ENCODE measurements at regions not wholly inside any gene's neighbourhood (a gene's known extent, or its start where the extent isn't known, plus 50 kb on each side); places are given as distances from the start of the nearest gene placed in this dataset.

DNA sequence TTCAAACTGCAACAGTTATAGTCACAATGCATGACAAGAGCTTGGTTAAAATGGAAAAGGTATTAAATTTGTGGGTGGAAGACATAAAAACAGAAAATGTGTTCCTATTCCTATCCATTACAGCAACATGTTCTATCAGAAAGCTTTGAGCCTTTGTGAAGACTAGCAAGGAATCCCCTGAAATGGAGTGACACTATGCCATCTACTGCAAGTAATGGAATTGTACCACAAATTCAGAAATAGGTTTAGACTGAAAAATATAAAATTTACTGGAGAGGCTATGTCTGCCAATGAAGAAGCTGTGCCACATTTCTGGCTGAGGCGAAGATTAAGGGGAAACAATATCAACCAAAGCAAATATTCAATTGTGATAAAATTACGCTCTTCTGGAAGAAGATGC is 247.9 kb downstream of the ADAM29 start:
- Histone ChIP-seq H3K4me3 (no peak overlapping the region), H3K4me2 (no peak overlapping the region), H3K36me3 (ENCODE audit: insufficient read depth) (no peaks in the 10 kb centered on the region), H3K27ac (ENCODE audit: low read depth) (no peak overlapping the region), H3K9me2 (ENCODE audit: insufficient read depth) (no peaks in the 10 kb centered on the region), H2AFZ (no peak overlapping the region), H4K20me1 (replicated peaks; ENCODE audit: insufficient read depth) (no peaks in the 10 kb centered on the region), H3F3A (replicated peaks; ENCODE audit: low read depth) (no peaks in the 10 kb centered on the region), H3K79me2 (replicated peaks; ENCODE audit: insufficient read depth) (no peaks in the 10 kb centered on the region), H3K27me3 (ENCODE audit: insufficient read depth) (no peaks in the 10 kb centered on the region), H3K4me1 (ENCODE audit: insufficient read depth) (0 out of 2 replicates have a peak, but pooled peaks cover 6% of the 10 kb centered on the region)
- no peak for ATAC-seq
- no peak for DNase-seq (ENCODE audit: low spot score)
- Mint-ChIP-seq H3K9me3 (no peaks in the 10 kb centered on the region), H3K27me3 (ENCODE audit: insufficient read depth, low read depth, poor library complexity) (no peaks in the 10 kb centered on the region), H3K4me3 (no peak overlapping the region), H3K27ac (no peak overlapping the region), H3K4me1 (no peaks in the 10 kb centered on the region), H3K36me3 (ENCODE audit: low read depth) (no peaks in the 10 kb centered on the region)
- TF ChIP-seq CREB1 (CRISPR knock-in tag; IDR thresholded peaks at IDR 0.05; ENCODE audit: low read depth) (no peak), ETS1 (IDR thresholded peaks at IDR 0.05) (no peak), EZH2 (IDR thresholded peaks at IDR 0.05; ENCODE audit: low read depth, unreplicated experiment) (no peak), STAT1 (IDR thresholded peaks at IDR 0.05; ENCODE audit: unreplicated experiment) (no peak), JUNB (IDR thresholded peaks at IDR 0.05; ENCODE audit: unreplicated experiment) (no peak)

GRCh38 chr4:175176710-175177109 is 258.6 kb downstream of the ADAM29 start:
- H3K4me1 Mint-ChIP-seq, result no peaks in the 10 kb centered on the region
- no peak for TF ChIP-seq POLR2AphosphoS5 (IDR thresholded peaks at IDR 0.05; ENCODE audit: low read depth)
- no peak for TF ChIP-seq EZH2phosphoT487 (IDR thresholded peaks at IDR 0.05; ENCODE audit: unreplicated experiment)
- TF ChIP-seq ZNF114 (CRISPR knock-in tag; IDR thresholded peaks at IDR 0.05), result no peak
- TF ChIP-seq ZNF331 (CRISPR knock-in tag; IDR thresholded peaks at IDR 0.05; ENCODE audit: low read depth), result no peak
- no peak for TF ChIP-seq STAT1 (IDR thresholded peaks at IDR 0.05; ENCODE audit: unreplicated experiment)
- TF ChIP-seq JUNB (IDR thresholded peaks at IDR 0.05; ENCODE audit: unreplicated experiment), result no peak
- TF ChIP-seq EZH2 (IDR thresholded peaks at IDR 0.05; ENCODE audit: low read depth, unreplicated experiment), result no peak
- no peak for TF ChIP-seq CREB1 (CRISPR knock-in tag; IDR thresholded peaks at IDR 0.05; ENCODE audit: low read depth)
- Histone ChIP-seq H3K27ac (ENCODE audit: low read depth) (no peak overlapping the region), H3K36me3 (ENCODE audit: insufficient read depth) (no peaks in the 10 kb centered on the region), H3K4me1 (ENCODE audit: insufficient read depth) (no peaks in the 10 kb centered on the region), H2AFZ (no peak overlapping the region), H3K9me2 (ENCODE audit: insufficient read depth) (no peaks in the 10 kb centered on the region), H3F3A (replicated peaks; ENCODE audit: low read depth) (no peaks in the 10 kb centered on the region), H3K4me3 (no peak overlapping the region), H3K79me2 (replicated peaks; ENCODE audit: insufficient read depth) (no peaks in the 10 kb centered on the region), H4K20me1 (replicated peaks; ENCODE audit: insufficient read depth) (no peaks in the 10 kb centered on the region), H3K4me2 (no peak overlapping the region), H3K27me3 (ENCODE audit: insufficient read depth) (no peaks in the 10 kb centered on the region)
- no peak for ATAC-seq
- DNase-seq (ENCODE audit: low spot score), result no peak
- H3K4me3 Mint-ChIP-seq, result no peak overlapping the region
- no peak overlapping the region for H3K27ac Mint-ChIP-seq
- no peaks in the 10 kb centered on the region for H3K36me3 Mint-ChIP-seq (ENCODE audit: low read depth)
- H3K9me3 Mint-ChIP-seq, result no peaks in the 10 kb centered on the region; the same call in 2 of the 3 replicates
- H3K27me3 Mint-ChIP-seq (ENCODE audit: insufficient read depth, low read depth, poor library complexity), result no peaks in the 10 kb centered on the region

DNA sequence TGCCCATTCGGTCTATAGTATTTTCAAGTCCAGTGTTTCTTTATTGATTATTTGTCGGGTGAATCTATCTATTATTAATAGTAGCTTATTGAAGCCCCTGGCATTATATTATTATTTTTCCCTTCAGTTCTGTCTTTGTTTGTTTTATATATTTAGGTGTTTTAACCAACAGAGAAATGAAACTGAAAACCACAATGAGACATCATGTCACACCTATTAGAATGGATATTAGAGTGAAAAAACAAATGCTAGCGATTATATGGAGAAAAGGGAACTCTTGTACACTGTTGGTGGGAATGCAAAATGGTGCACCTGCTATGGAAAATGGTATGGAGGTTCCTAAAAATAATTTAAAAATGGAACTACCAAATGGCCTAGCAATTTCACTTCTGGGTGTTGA is 272.5 kb downstream of the ADAM29 start:
- Mint-ChIP-seq H3K36me3 (ENCODE audit: low read depth) (no peaks in the 10 kb centered on the region), H3K4me3 (no peak overlapping the region), H3K27ac (no peak overlapping the region), H3K4me1 (no peaks in the 10 kb centered on the region), H3K27me3 (ENCODE audit: insufficient read depth, low read depth, poor library complexity) (no peaks in the 10 kb centered on the region), H3K9me3 (no peaks in the 10 kb centered on the region)
- Histone ChIP-seq H3K4me3 (no peak overlapping the region), H3K27me3 (ENCODE audit: insufficient read depth) (no peaks in the 10 kb centered on the region), H4K20me1 (replicated peaks; ENCODE audit: insufficient read depth) (no peaks in the 10 kb centered on the region), H3K79me2 (replicated peaks; ENCODE audit: insufficient read depth) (no peaks in the 10 kb centered on the region), H3K4me1 (ENCODE audit: insufficient read depth) (no peaks in the 10 kb centered on the region), H3K9me2 (ENCODE audit: insufficient read depth) (peaks cover 2% of the 10 kb centered on the region; the same call in 1 of the 2 replicates), H3K36me3 (ENCODE audit: insufficient read depth) (no peaks in the 10 kb centered on the region), H3K4me2 (no peak overlapping the region), H3F3A (replicated peaks; ENCODE audit: low read depth) (no peaks in the 10 kb centered on the region), H3K27ac (ENCODE audit: low read depth) (no peak overlapping the region), H2AFZ (no peak overlapping the region)
- DNase-seq (ENCODE audit: low spot score) (no peak), ATAC-seq (no peak)
- TF ChIP-seq EZH2 (IDR thresholded peaks at IDR 0.05; ENCODE audit: low read depth, unreplicated experiment) (no peak), POLR2AphosphoS5 (IDR thresholded peaks at IDR 0.05; ENCODE audit: low read depth) (no peak), EZH2phosphoT487 (IDR thresholded peaks at IDR 0.05; ENCODE audit: unreplicated experiment) (no peak), CTCF (conservative IDR thresholded peaks at IDR 0.05; ENCODE audit: low read depth in 2 of 2) (no peak)

Data from GM23338 (cell line).